SK-N-SH (cell line): ENCODE measurements at regions not wholly inside any gene's neighbourhood (a gene's known extent, or its start where the extent isn't known, plus 50 kb on each side); places are given as distances from the start of the nearest gene placed in this dataset.

Experiments used
- CTCF ChIA-PET: fragments of 300-600, 350-600 bp; formaldehyde crosslinking; extraction: SDS; loops from one replicate; lab custom pipeline; 2021; lab: Yijun Ruan, JAX
- POLR2A ChIA-PET: fragments of 350-600 bp; sonication (Branson Sonifier 250); formaldehyde crosslinking; extraction: SDS; loops from one replicate; lab custom pipeline; 2020; ENCODE audit warnings: antibody characterized with exemption, inconsistent platforms; lab: Yijun Ruan, JAX
- DNase-seq: peaks from one replicate; pipeline ENCODE4 v3.0.0; 2012
- H2AFZ ChIP-seq: fragments of 200-600 bp; sonication (generic); 2 replicates; pipeline ENCODE4 v1.8.1; 2016; ENCODE audit warnings: antibody characterized with exemption, mild to moderate bottlenecking, low read depth
- H3F3A ChIP-seq: fragments of 200-600 bp; sonication (generic); replicated peaks from 2 replicates; pipeline ENCODE3; 2016; ENCODE audit warnings: antibody characterized with exemption, mild to moderate bottlenecking; ENCODE audit not compliant: insufficient read depth
- H3K27ac ChIP-seq, 2 experiments: fragments of 200-500 bp in 1 of 2; fragments of 200-600 bp in 1 of 2; sonication (Bioruptor generic) in 1 of 2; sonication (generic), shearing (Covaris generic) in 1 of 2; 2 replicates each; pipeline versions ENCODE4 v1.5.1 to v1.6.1; 2014 to 2016; ENCODE audit warnings: low read depth in 2 of 2, inconsistent platforms in 1 of 2, low read length in 1 of 2, mild to moderate bottlenecking in 1 of 2, mixed read lengths in 1 of 2
- H3K27me3 ChIP-seq: fragments of 200-600 bp; sonication (generic), shearing (Covaris generic); 2 replicates; pipeline ENCODE4 v1.6.1; 2016; ENCODE audit warnings: mixed run types; ENCODE audit not compliant: insufficient read depth
- H3K36me3 ChIP-seq, 2 experiments: fragments of 200-500 bp in 1 of 2; fragments of 200-600 bp in 1 of 2; sonication (Bioruptor generic) in 1 of 2; sonication (generic) in 1 of 2; replicated peaks in 1 of 2; 2 replicates each; pipeline versions ENCODE3 to v1.5.1; 2014 to 2016; ENCODE audit warnings: low read length in 1 of 2, mild to moderate bottlenecking in 1 of 2; ENCODE audit not compliant: insufficient read depth in 2 of 2, control insufficient read depth in 1 of 2
- H3K4me1 ChIP-seq, 2 experiments: fragments of 200-500 bp in 1 of 2; fragments of 200-600 bp in 1 of 2; sonication (Bioruptor generic) in 1 of 2; sonication (generic), shearing (Covaris generic) in 1 of 2; 2 replicates each; pipeline versions ENCODE4 v1.5.1 to v1.6.1; 2014 to 2016; ENCODE audit warnings: low read depth in 1 of 2, low read length in 1 of 2, mixed run types in 1 of 2; ENCODE audit not compliant: insufficient read depth in 2 of 2, control insufficient read depth in 1 of 2
- H3K4me2 ChIP-seq: fragments of 200-600 bp; sonication (generic), shearing (Covaris generic); 2 replicates; pipeline ENCODE4 v1.6.1; 2017; ENCODE audit warnings: mixed run types
- H3K4me3 ChIP-seq, 2 experiments: fragments of 200-500 bp in 1 of 2; fragments of 200-600 bp in 1 of 2; sonication (Bioruptor generic) in 1 of 2; sonication (generic), shearing (Covaris generic) in 1 of 2; 2 replicates each; pipeline versions ENCODE4 v1.5.1 to v1.8.1; 2014 to 2016; ENCODE audit warnings: low read depth in 2 of 2, inconsistent platforms in 1 of 2, low read length in 1 of 2, mild to moderate bottlenecking in 1 of 2, mixed read lengths in 1 of 2, moderate library complexity in 1 of 2
- H3K79me2 ChIP-seq: fragments of 200-600 bp; sonication (generic); 2 replicates; pipeline ENCODE4 v1.8.1; 2017; ENCODE audit warnings: mild to moderate bottlenecking; ENCODE audit not compliant: insufficient read depth
- H3K9ac ChIP-seq: fragments of 200-600 bp; sonication (generic); 2 replicates; pipeline ENCODE4 v1.6.1; 2017; ENCODE audit warnings: mixed run types
- H3K9me2 ChIP-seq: fragments of 200-600 bp; sonication (generic); 2 replicates; pipeline ENCODE4 v1.6.1; 2017; ENCODE audit warnings: mixed run types
- H3K9me3 ChIP-seq: fragments of 200-600 bp; sonication (generic); 2 replicates; pipeline ENCODE4 v1.6.1; 2017; ENCODE audit warnings: mixed run types, mild to moderate bottlenecking, moderate library complexity
- H4K20me1 ChIP-seq: fragments of 200-600 bp; sonication (generic); 2 replicates; pipeline ENCODE4 v1.6.1; 2017; ENCODE audit warnings: mild to moderate bottlenecking, mixed run types; ENCODE audit not compliant: insufficient read depth
- EZH2phosphoT487 ChIP-seq: fragments of 200-600 bp; sonication (generic); IDR thresholded peaks from 2 replicates; pipeline ENCODE4 v1.6.1; 2017; ENCODE audit warnings: low read depth, mixed run types, mild to moderate bottlenecking, antibody characterized with exemption, moderate library complexity, borderline replicate concordance
- FOSL2 ChIP-seq: IDR thresholded peaks from 2 replicates; pipeline ENCODE4 v1.4.0; 2012; ENCODE audit warnings: low read depth, mild to moderate bottlenecking, moderate library complexity, borderline replicate concordance
- FOXJ3 ChIP-seq: sonication (generic); formaldehyde crosslinking; IDR thresholded peaks from 2 replicates; pipeline ENCODE4 v1.5.1; 2020; ENCODE audit warnings: mild to moderate bottlenecking, missing genetic modification reagents
- GABPA ChIP-seq: IDR thresholded peaks from 2 replicates; pipeline ENCODE4 v1.4.0; 2012; ENCODE audit warnings: low read depth, mild to moderate bottlenecking
- GATA2 ChIP-seq: sonication (generic); formaldehyde crosslinking; IDR thresholded peaks from 2 replicates; pipeline ENCODE4 v1.5.0; 2020; ENCODE audit warnings: mild to moderate bottlenecking, missing genetic modification reagents
- MAX ChIP-seq: IDR thresholded peaks from 2 replicates; pipeline ENCODE4 v1.4.0; 2012; ENCODE audit warnings: low read depth
- MEF2A ChIP-seq: IDR thresholded peaks from 2 replicates; pipeline ENCODE4 v1.4.0; 2012; ENCODE audit warnings: low read depth, borderline replicate concordance
- MXI1 ChIP-seq: IDR thresholded peaks from 2 replicates; pipeline ENCODE4 v1.6.1; 2012; ENCODE audit warnings: mild to moderate bottlenecking, low read depth, low read length, improper control_type of control experiment
- NRF1 ChIP-seq: IDR thresholded peaks from 2 replicates; pipeline ENCODE4 v1.6.1; 2012; ENCODE audit warnings: low read depth, mild to moderate bottlenecking, low read length
- POLR2AphosphoS5 ChIP-seq: IDR thresholded peaks from 2 replicates; pipeline ENCODE4 v1.6.1; 2012; ENCODE audit warnings: low read depth, low read length
- REST ChIP-seq: IDR thresholded peaks from 2 replicates; pipeline ENCODE4 v1.6.1; 2012; ENCODE audit warnings: mild to moderate bottlenecking, low read depth, low read length, moderate library complexity
- RFX5 ChIP-seq: IDR thresholded peaks from 2 replicates; pipeline ENCODE4 v1.6.1; 2012; ENCODE audit warnings: mild to moderate bottlenecking, improper control_type of control experiment, low read length
- RXRA ChIP-seq: IDR thresholded peaks from 2 replicates; pipeline ENCODE4 v1.4.0; 2012; ENCODE audit warnings: low read depth, mild to moderate bottlenecking, borderline replicate concordance
- SIN3A ChIP-seq: IDR thresholded peaks from 2 replicates; pipeline ENCODE4 v1.6.1; 2012; ENCODE audit warnings: low read depth, mild to moderate bottlenecking, low read length, moderate library complexity, borderline replicate concordance
- SMC3 ChIP-seq: IDR thresholded peaks from 2 replicates; pipeline ENCODE4 v1.6.1; 2012; ENCODE audit warnings: low read depth, low read length, improper control_type of control experiment
- TCF12 ChIP-seq: IDR thresholded peaks from 2 replicates; pipeline ENCODE4 v1.4.0; 2012
- TEAD4 ChIP-seq: IDR thresholded peaks from 2 replicates; pipeline ENCODE4 v1.4.0; 2012; ENCODE audit warnings: mild to moderate bottlenecking, borderline replicate concordance; ENCODE audit not compliant: insufficient read depth
- WGBS: methylation state at CpG from one replicate; pipeline ENCODE4 v1.1.6; 2017; ENCODE audit warnings: low lambda C conversion rate; 5-methylcytosine and 5-hydroxymethylcytosine counted together
- TF ChIP-seq, protein P1 (sequence below): IDR thresholded peaks from 2 replicates; pipeline ENCODE4 v1.4.0; 2012; ENCODE audit warnings: low read depth, borderline replicate concordance
- TF ChIP-seq, protein P2 (sequence below): fragments of 200-600 bp; sonication (generic); IDR thresholded peaks from 2 replicates; pipeline ENCODE4 v1.6.1; 2017; ENCODE audit warnings: antibody characterized with exemption, mild to moderate bottlenecking, moderate library complexity

DNA sequence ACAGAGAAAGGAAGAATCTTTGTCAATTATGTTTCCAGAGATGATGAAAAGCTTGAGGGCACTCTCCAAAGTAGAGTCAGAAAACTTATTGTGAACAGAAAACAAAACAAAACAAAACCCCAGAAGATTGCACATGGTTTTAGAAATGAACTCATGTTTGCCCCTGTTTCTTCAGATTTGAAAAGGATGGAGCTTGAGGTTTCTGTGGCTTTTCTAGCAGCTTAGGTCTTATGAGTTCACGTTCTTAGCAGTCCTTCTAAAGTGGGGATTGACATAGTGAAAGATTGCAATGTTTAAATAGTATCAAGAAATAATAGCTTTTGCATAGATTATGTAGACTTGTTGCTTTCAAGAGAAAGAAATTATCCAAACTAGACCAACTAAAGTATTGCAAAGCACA is 421.8 kb downstream of the GBA3 start:
- TF ChIP-seq TEAD4 (no peak), GATA2 (CRISPR knock-in tag) (no peak), FOSL2 (no peak), REST (no peak), MXI1 (no peak), POLR2AphosphoS5 (no peak), EZH2phosphoT487 (no peak), FOXJ3 (CRISPR knock-in tag) (no peak), RFX5 (no peak), TCF12 (no peak), RXRA (no peak), SIN3A (no peak), SMC3 (no peak), MEF2A (no peak), GABPA (no peak), MAX (no peak), NRF1 (no peak)
- TF ChIP-seq, protein P1, sequence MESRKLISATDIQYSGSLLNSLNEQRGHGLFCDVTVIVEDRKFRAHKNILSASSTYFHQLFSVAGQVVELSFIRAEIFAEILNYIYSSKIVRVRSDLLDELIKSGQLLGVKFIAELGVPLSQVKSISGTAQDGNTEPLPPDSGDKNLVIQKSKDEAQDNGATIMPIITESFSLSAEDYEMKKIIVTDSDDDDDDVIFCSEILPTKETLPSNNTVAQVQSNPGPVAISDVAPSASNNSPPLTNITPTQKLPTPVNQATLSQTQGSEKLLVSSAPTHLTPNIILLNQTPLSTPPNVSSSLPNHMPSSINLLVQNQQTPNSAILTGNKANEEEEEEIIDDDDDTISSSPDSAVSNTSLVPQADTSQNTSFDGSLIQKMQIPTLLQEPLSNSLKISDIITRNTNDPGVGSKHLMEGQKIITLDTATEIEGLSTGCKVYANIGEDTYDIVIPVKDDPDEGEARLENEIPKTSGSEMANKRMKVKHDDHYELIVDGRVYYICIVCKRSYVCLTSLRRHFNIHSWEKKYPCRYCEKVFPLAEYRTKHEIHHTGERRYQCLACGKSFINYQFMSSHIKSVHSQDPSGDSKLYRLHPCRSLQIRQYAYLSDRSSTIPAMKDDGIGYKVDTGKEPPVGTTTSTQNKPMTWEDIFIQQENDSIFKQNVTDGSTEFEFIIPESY = no peak
- TF ChIP-seq, protein P2, sequence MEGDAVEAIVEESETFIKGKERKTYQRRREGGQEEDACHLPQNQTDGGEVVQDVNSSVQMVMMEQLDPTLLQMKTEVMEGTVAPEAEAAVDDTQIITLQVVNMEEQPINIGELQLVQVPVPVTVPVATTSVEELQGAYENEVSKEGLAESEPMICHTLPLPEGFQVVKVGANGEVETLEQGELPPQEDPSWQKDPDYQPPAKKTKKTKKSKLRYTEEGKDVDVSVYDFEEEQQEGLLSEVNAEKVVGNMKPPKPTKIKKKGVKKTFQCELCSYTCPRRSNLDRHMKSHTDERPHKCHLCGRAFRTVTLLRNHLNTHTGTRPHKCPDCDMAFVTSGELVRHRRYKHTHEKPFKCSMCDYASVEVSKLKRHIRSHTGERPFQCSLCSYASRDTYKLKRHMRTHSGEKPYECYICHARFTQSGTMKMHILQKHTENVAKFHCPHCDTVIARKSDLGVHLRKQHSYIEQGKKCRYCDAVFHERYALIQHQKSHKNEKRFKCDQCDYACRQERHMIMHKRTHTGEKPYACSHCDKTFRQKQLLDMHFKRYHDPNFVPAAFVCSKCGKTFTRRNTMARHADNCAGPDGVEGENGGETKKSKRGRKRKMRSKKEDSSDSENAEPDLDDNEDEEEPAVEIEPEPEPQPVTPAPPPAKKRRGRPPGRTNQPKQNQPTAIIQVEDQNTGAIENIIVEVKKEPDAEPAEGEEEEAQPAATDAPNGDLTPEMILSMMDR = no peak
- Histone ChIP-seq H3K36me3 (no peaks in the 10 kb centered on the region), H3K9ac (no peak overlapping the region), H3K27me3 (no peaks in the 10 kb centered on the region), H3K9me2 (no peaks in the 10 kb centered on the region), H2AFZ (no peak overlapping the region), H3K4me3 (no peak overlapping the region), H3K4me2 (no peak overlapping the region), H3F3A (no peaks in the 10 kb centered on the region), H3K4me1 (no peaks in the 10 kb centered on the region), H3K27ac (no peak overlapping the region), H3K79me2 (no peaks in the 10 kb centered on the region), H3K9me3 (no peaks in the 10 kb centered on the region), H4K20me1 (no peaks in the 10 kb centered on the region)
- POLR2A ChIA-PET = no interaction called here
- CTCF ChIA-PET = no interaction called here
- 0% methylated on average over 1 of the region's 1 CpG for WGBS
- DNase-seq = no peak
